Central memory CD4-positive, alpha-beta T cell (primary cell): ENCODE measurements at regions not wholly inside any gene's neighbourhood (a gene's known extent, or its start where the extent isn't known, plus 50 kb on each side); places are given as distances from the start of the nearest gene placed in this dataset.

ENCODE experiments used
- DNase-seq: peaks from one replicate; pipeline ENCODE4 v3.0.0; 2022

DNA sequence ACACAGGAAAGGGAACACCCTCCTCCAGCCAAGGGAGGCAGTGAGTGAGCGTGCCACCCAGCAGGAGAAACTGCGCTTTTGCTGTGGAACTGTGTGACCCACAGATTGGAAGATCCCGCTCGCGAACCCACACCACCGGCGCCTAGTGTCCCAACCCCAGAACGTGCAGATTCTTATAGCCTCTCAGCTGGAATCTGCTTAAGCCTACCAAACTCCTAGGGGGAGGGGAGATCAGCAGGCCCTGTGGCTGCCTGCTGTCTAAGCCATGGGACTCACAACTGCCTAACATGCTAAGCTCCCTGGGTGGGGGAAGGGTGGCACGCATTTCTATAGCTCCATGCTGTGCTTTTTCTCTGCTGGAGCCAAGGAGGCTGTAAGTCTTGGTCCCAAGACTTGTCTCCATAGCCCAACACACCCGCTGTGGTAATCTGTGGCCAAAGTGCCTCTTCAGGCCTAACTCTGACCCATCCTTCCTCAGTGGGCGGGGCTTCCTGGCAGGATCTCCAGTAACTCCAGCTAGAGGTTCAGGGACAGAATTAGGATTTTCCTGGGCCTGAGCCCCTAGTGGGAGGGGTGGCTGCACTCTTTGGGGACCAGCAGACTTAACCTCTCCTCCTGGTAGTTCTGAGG lies 485.0 kb downstream of the TAF11L14 start:
- DNase-seq: no peak

DNA sequence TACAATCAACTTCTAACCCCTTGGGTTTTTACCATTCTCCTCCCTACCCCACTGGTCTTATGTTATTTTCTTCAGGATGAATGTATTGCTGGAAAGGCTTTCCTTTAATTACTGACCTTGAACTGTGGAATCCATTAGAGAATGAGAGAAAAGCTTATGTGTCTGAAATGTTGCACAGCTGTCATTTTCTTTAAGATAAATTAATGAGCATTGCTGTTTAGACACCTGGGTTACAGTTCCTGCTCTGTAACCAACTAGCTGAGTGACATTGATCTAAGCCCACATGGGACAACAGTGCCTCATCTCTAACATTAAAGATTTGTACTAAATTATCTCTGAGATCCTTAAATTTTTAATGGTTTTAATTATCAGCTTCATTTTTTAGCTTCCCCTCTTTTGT lies 507.0 kb downstream of the TAF11L14 start:
- no peak for DNase-seq

DNA sequence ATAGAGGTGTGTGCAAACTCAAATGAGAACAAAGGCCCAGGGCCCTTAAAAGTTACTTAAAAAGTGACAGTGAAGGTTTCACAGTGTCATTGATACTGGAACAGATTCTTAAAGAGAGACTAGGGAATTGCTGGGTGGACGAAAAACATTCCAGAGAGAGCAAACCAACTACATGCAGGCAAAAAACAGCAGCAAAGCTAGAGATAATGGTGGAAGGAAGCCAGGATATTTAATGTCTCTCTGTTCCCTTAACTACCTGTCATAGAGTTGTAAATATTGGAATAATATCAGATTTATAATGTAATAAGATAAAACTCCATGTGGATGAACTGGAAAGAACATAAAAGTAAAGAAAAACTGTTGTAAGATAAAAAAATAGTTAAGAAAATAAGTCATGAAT lies 508.6 kb downstream of the TAF11L14 start:
- no peak for DNase-seq

DNA sequence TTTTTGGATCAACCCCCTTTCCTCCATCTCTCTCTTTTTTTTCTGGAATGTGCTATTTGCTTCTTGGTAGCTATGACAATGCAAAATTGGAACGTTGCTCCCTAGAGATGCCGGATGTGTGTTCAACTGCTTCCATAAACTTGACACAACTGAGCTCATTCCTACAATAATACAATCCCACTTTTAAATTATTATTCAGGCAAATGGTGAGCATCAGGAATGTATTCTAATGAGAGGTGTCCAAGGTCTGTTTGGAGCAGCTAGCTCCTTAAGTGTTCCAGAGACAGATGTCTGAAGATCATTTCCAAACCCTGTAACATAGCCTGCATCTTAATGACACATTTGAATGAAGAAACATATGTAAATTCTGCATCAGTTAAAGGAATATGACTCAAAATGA lies 518.4 kb downstream of the TAF11L14 start:
- DNase-seq: no peak

- DNase-seq: no peak
Observed at GRCh38 chr5:18158166-18158565, 523.9 kb downstream of the TAF11L14 start.

- DNase-seq: no peak
Observed at GRCh38 chr5:18159331-18159730, 525.1 kb downstream of the TAF11L14 start.

DNA sequence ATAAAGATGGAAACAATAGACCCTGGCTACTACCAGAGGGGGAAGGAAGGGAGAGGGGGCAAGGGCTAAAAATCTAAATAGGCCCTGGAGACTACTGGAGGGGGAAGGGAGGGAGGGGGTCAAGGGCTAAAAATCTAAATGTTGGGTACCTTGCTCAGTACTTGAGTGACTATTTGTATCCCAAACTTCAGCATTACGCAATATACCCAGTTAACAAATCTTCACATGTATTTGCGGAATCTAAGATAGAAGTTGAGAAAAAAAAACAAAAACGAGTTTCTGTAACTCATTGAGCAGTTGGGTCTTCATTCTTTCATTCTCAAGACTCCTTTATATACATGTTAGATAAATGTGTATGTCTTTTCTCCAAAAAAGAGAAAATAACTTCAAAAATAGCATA lies 537.4 kb downstream of the TAF11L14 start:
- no peak for DNase-seq

GRCh38 chr5:18179579-18179978 lies 545.3 kb downstream of the TAF11L14 start:
- no peak for DNase-seq

DNA sequence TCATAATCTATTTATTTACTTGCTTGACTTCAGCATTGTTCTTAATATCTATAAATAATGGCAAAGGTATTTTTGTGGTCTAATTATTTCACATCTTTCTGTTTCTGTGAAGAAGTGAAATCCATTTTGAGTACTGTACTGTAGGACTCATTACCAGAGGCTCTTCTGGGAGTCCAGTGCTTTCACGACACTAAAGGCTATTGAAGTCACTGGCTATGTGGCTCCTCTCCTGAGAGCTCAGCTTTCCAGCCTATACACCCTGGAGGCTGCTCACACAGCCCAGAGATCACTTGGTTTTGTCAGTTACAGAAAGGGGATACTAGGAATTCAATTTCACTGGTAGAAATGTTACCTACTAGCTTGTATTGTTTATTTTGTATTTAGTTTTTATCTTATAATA lies 547.3 kb downstream of the TAF11L14 start:
- no peak for DNase-seq

GRCh38 chr5:18195910-18196309 lies 561.6 kb downstream of the TAF11L14 start:
- DNase-seq: no peak

DNA sequence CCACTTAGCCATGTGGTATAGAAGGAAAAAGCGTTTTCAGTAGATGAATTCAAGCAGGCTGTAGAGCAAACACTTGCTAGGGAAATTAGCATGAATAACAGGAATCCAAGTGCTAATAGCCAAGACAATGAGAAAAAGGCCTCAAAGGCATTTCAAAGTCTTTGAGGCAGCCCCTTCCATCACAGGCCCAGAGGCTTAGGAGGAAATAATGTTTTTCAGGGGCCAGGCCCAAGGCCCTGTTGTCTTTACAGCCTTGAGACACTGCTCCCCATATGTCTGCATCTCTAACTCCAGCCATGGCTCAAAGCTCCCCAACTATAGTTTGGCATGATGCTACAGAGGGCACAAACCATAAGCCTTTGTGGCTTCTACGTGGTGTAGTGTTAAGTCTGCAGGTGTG lies 563.5 kb downstream of the TAF11L14 start:
- DNase-seq: no peak

- DNase-seq: no peak
Observed at GRCh38 chr5:18202164-18202563, 567.9 kb downstream of the TAF11L14 start.

GRCh38 chr5:18203296-18203695 lies 569.0 kb downstream of the TAF11L14 start:
- DNase-seq: no peak

- no peak for DNase-seq
Observed at GRCh38 chr5:18213666-18214065, 579.4 kb downstream of the TAF11L14 start.

- no peak for DNase-seq
Observed at GRCh38 chr5:18216016-18216415, 581.8 kb downstream of the TAF11L14 start.

- DNase-seq: no peak
Observed at GRCh38 chr5:18216729-18217128, 582.5 kb downstream of the TAF11L14 start.

- no peak for DNase-seq
Observed at GRCh38 chr5:18219241-18219640, 585.0 kb downstream of the TAF11L14 start.

DNA sequence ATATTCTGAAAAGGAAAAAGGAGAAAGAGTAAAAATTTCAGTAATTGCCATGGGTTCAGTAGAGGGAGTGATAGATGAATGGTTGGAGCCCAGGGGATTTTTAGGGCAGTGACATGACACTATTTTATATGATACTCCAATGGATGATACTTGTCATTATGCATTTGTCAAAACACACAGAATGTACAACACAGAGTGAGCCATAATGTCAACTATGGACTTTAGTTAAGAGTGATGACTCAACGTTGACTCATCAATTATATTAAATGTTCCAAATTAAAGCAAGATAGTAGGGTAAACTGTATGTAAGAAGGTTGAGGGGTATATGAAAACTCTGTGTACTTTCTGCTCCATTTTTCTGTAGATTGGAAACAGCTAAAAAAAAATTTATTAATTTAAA lies 586.4 kb downstream of the TAF11L14 start:
- DNase-seq: no peak

DNA sequence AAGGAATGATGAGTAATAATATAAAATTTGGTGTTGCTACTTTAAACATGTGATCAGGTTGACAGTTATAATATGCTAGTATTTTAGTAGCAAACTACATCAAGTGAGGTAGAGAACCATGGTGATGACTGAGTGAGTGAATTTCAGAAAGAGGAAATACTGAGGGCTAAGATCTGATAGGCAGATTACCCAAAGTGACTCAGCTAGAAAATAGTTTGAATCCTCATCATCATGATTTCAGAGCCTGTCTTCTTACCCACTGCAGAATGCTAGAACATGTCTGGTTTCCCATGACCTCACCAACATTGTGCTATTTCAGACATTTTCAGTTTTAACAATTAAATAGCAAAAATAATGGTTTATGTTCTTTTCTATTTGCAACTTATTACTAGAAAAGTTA lies 602.1 kb downstream of the TAF11L14 start:
- DNase-seq: no peak

DNA sequence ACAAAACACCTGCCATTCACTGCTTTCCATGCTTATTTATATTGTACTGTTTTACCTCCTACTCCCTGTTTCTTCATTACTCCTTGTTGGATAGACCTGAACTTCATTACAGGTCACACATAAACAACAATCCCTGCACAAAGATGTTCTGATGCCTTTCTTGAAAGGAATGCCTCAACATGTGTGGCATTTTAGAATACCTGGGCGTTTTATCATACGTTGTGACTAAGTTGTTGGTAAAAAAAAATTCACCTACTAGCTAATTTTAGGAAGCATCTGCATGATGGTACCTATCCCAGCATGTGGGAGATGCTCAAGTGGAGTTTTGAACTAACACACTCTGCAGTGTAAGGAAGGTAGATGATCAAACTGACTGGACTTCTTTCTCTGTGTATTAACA lies 604.1 kb downstream of the TAF11L14 start:
- DNase-seq: no peak

DNA sequence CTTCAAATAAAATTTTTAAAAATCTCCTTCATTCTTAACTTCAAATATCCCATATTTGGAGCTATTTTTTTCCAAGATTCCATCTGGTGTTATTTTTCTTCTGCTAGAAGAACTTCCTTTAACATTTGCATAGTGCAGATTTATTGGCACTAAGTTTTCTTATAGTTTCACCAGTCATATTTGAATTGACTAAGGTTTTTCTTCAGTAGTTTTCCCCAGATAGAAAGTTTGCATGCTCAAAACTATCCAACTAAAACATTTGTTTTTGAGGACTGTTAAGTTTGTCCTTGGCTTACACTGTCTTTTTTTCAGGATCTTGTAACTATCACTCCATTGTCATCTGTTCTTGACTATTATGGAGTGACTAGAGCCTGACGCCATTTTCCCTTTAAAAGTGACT lies 606.7 kb downstream of the TAF11L14 start:
- no peak for DNase-seq

GRCh38 chr5:18243846-18244245 lies 609.6 kb downstream of the TAF11L14 start:
- DNase-seq: no peak

GRCh38 chr5:18244309-18244708 lies 610.0 kb downstream of the TAF11L14 start:
- no peak for DNase-seq

DNA sequence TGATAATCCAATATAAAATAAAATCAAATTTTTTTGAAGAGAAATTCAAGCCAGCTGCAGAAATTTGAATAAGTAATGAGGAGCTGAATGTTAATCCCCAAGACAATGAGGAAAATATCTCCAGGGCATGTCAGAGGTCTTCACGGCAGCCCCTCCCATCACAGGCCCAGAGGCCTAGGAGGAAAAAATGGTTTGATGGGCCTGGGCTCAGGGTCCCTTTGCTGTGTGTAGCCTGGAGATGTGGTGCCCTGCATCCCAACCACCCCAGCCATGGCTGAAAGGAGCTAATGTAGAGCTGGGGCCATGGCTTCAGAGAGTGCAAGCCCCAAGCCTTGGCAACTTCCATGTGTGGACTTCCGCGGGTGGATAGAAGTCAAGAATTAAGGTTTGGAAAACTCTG lies 618.3 kb downstream of the TAF11L14 start:
- no peak for DNase-seq

- DNase-seq: no peak
Observed at GRCh38 chr5:18264126-18264882, 630.0 kb downstream of the TAF11L14 start.
